Neural cell (in vitro differentiated cells): ENCODE measurements at regions not wholly inside any gene's neighbourhood (a gene's known extent, or its start where the extent isn't known, plus 50 kb on each side); places are given as distances from the start of the nearest gene placed in this dataset.

Experiments
- H2AFZ ChIP-seq: fragments of 200-600, 300-800 bp; sonication (generic), shearing (Covaris generic); 2 replicates; pipeline ENCODE4 v1.6.0; 2014; ENCODE audit warnings: low read depth, mild to moderate bottlenecking, antibody characterized with exemption, low read length, moderate library complexity
- H3F3A ChIP-seq: fragments of 200-600 bp; shearing (Covaris generic); 2 replicates; pipeline ENCODE4 v1.6.1; 2016; ENCODE audit warnings: mild to moderate bottlenecking, moderate library complexity, mixed read lengths, antibody characterized with exemption, low read length; ENCODE audit not compliant: insufficient read depth, poor library complexity, severe bottlenecking
- H3K27ac ChIP-seq: fragments of 200-600, 300-800 bp; sonication (generic), shearing (Covaris generic); 2 replicates; pipeline ENCODE4 v1.5.1; 2014; ENCODE audit warnings: mild to moderate bottlenecking, low read length, moderate library complexity
- H3K27me3 ChIP-seq: fragments of 300-800, 200-600 bp; sonication (generic), shearing (Covaris generic); 2 replicates; pipeline ENCODE4 v1.6.0; 2014; ENCODE audit warnings: mild to moderate bottlenecking, low read depth, low read length, moderate library complexity; ENCODE audit not compliant: insufficient read depth
- H3K36me3 ChIP-seq: fragments of 300-800, 200-600 bp; sonication (generic), shearing (Covaris generic); 2 replicates; pipeline ENCODE4 v1.5.1; 2014; ENCODE audit warnings: mild to moderate bottlenecking, antibody characterized with exemption, low read length, moderate library complexity; ENCODE audit not compliant: insufficient read depth
- H3K4me2 ChIP-seq: fragments of 300-800, 200-600 bp; sonication (generic), shearing (Covaris generic); 2 replicates; pipeline ENCODE4 v1.6.0; 2014; ENCODE audit warnings: mild to moderate bottlenecking, low read length
- H3K4me3 ChIP-seq: fragments of 300-800, 200-600 bp; sonication (generic), shearing (Covaris generic); 2 replicates; pipeline ENCODE4 v1.5.1; 2014; ENCODE audit warnings: mild to moderate bottlenecking, low read length, moderate library complexity
- H3K79me2 ChIP-seq: fragments of 200-600 bp; shearing (Covaris generic); replicated peaks from 2 replicates; pipeline ENCODE4 v1.6.0; 2014; ENCODE audit warnings: mild to moderate bottlenecking, low read length, moderate library complexity; ENCODE audit not compliant: insufficient read depth
- H3K9ac ChIP-seq: fragments of 300-800, 200-600 bp; sonication (generic), shearing (Covaris generic); 2 replicates; pipeline ENCODE4 v1.6.1; 2016; ENCODE audit warnings: mild to moderate bottlenecking, low read length, mixed read lengths
- H3K9me2 ChIP-seq: fragments of 200-600 bp; shearing (Covaris generic); 2 replicates; pipeline ENCODE4 v1.6.1; 2016; ENCODE audit warnings: mild to moderate bottlenecking, low read length, mixed read lengths; ENCODE audit not compliant: insufficient read depth
- H3K9me3 ChIP-seq: fragments of 200-600, 300-800 bp; sonication (generic), shearing (Covaris generic); 2 replicates; pipeline ENCODE4 v1.6.1; 2016; ENCODE audit warnings: mild to moderate bottlenecking, mixed run types, low read length, moderate library complexity, mixed read lengths
- H4K20me1 ChIP-seq: fragments of 200-600 bp; shearing (Covaris generic); 2 replicates; pipeline ENCODE4 v1.6.1; 2016; ENCODE audit warnings: mild to moderate bottlenecking, mixed run types; ENCODE audit not compliant: insufficient read depth
- CTCF ChIP-seq: fragments of 450-650 bp; IDR thresholded peaks from 2 replicates; pipeline ENCODE4 v1.5.1; 2014; ENCODE audit warnings: antibody characterized with exemption, mild to moderate bottlenecking, moderate library complexity; ENCODE audit not compliant: poor library complexity, severe bottlenecking
- EP300 ChIP-seq: fragments of 450-650 bp; conservative IDR thresholded peaks from 2 replicates; pipeline ENCODE4 v1.6.1; 2014; ENCODE audit warnings: antibody characterized with exemption, mild to moderate bottlenecking, moderate library complexity; ENCODE audit not compliant: poor library complexity, severe bottlenecking
- EZH2 ChIP-seq: fragments of 200-600, 300-800 bp; shearing (Covaris generic), sonication (generic); IDR thresholded peaks from 2 replicates; pipeline ENCODE4 v1.6.1; 2014; ENCODE audit warnings: antibody characterized with exemption, low read length, borderline replicate concordance, mild to moderate bottlenecking; ENCODE audit not compliant: insufficient read depth, poor library complexity, severe bottlenecking
- MXI1 ChIP-seq: fragments of 450-650 bp; conservative IDR thresholded peaks from 2 replicates; pipeline ENCODE4 v1.6.1; 2014; ENCODE audit warnings: antibody characterized with exemption, mild to moderate bottlenecking; ENCODE audit not compliant: poor library complexity, severe bottlenecking
- POLR2AphosphoS5 ChIP-seq: IDR thresholded peaks from 2 replicates; pipeline ENCODE4 v1.6.1; 2012
- RAD21 ChIP-seq: fragments of 450-650 bp; conservative IDR thresholded peaks from 2 replicates; pipeline ENCODE4 v1.6.1; 2014; ENCODE audit warnings: antibody characterized with exemption, mild to moderate bottlenecking, moderate library complexity
- SMC3 ChIP-seq: fragments of 450-650 bp; conservative IDR thresholded peaks from 2 replicates; pipeline ENCODE4 v1.6.1; 2014; ENCODE audit warnings: antibody characterized with exemption, mild to moderate bottlenecking, moderate library complexity; ENCODE audit not compliant: poor library complexity
- TAF1 ChIP-seq: IDR thresholded peaks from 2 replicates; pipeline ENCODE4 v1.6.1; 2012; ENCODE audit warnings: low read depth
- TF ChIP-seq, protein P1 (sequence below): IDR thresholded peaks from 2 replicates; pipeline ENCODE4 v1.6.1; 2012; ENCODE audit warnings: borderline replicate concordance

- Histone ChIP-seq H3K27ac (peak overlapping the region; percentile 86), H3K79me2 (no peaks in the 10 kb centered on the region), H4K20me1 (no peaks in the 10 kb centered on the region), H3F3A (peaks cover 9% of the 10 kb centered on the region), H3K9me3 (no peaks in the 10 kb centered on the region), H2AFZ (no peak overlapping the region), H3K36me3 (no peaks in the 10 kb centered on the region), H3K9me2 (no peaks in the 10 kb centered on the region), H3K27me3 (no peaks in the 10 kb centered on the region), H3K4me2 (no peak overlapping the region), H3K4me3 (no peak overlapping the region), H3K9ac (peak overlapping the region; percentile 63)
- TF ChIP-seq TAF1 = no peak
Observed at GRCh38 chr3:72143966-72144717, 359.2 kb upstream of the PROK2 start.

- Histone ChIP-seq H3K4me2 (no peak overlapping the region), H3K9ac (no peak overlapping the region), H3K9me2 (no peaks in the 10 kb centered on the region), H3K27ac (no peak overlapping the region), H2AFZ (no peak overlapping the region), H3K9me3 (no peaks in the 10 kb centered on the region), H3K27me3 (no peaks in the 10 kb centered on the region), H3K79me2 (no peaks in the 10 kb centered on the region), H4K20me1 (no peaks in the 10 kb centered on the region), H3K36me3 (no peaks in the 10 kb centered on the region), H3K4me3 (no peak overlapping the region), H3F3A (peaks cover 9% of the 10 kb centered on the region)
- TF ChIP-seq EP300 (no peak), CTCF (no peak), EZH2 (no peak), TAF1 (no peak), POLR2AphosphoS5 (no peak), RAD21 (no peak), MXI1 (no peak), SMC3 (no peak)
- TF ChIP-seq, protein P1, sequence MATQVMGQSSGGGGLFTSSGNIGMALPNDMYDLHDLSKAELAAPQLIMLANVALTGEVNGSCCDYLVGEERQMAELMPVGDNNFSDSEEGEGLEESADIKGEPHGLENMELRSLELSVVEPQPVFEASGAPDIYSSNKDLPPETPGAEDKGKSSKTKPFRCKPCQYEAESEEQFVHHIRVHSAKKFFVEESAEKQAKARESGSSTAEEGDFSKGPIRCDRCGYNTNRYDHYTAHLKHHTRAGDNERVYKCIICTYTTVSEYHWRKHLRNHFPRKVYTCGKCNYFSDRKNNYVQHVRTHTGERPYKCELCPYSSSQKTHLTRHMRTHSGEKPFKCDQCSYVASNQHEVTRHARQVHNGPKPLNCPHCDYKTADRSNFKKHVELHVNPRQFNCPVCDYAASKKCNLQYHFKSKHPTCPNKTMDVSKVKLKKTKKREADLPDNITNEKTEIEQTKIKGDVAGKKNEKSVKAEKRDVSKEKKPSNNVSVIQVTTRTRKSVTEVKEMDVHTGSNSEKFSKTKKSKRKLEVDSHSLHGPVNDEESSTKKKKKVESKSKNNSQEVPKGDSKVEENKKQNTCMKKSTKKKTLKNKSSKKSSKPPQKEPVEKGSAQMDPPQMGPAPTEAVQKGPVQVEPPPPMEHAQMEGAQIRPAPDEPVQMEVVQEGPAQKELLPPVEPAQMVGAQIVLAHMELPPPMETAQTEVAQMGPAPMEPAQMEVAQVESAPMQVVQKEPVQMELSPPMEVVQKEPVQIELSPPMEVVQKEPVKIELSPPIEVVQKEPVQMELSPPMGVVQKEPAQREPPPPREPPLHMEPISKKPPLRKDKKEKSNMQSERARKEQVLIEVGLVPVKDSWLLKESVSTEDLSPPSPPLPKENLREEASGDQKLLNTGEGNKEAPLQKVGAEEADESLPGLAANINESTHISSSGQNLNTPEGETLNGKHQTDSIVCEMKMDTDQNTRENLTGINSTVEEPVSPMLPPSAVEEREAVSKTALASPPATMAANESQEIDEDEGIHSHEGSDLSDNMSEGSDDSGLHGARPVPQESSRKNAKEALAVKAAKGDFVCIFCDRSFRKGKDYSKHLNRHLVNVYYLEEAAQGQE = no peak
Observed at GRCh38 chr3:72143322-72143721, 358.4 kb upstream of the PROK2 start.
